ENCODE measurements at regions not wholly inside any gene's neighbourhood (a gene's known extent, or its start where the extent isn't known, plus 50 kb on each side); places are given as distances from the start of the nearest gene placed in this dataset.
"Not testable (repeated sequence)": the region's sequence is repeated elsewhere in the genome, so short reads cannot be mapped to it uniquely, and the experiment has no call there.

- DNase-seq (ENCODE audit: low spot score): no peak
Observed at GRCh38 chr7:22066522-22066921, 120.8 kb upstream of the CDCA7L start.

GRCh38 chr7:22064816-22065215 lies 119.1 kb upstream of the CDCA7L start:
- no peak for DNase-seq (ENCODE audit: low spot score)

GRCh38 chr7:22061775-22062174 lies 116.1 kb upstream of the CDCA7L start:
- DNase-seq (ENCODE audit: low spot score): no peak

GRCh38 chr7:22060863-22061262 lies 115.2 kb upstream of the CDCA7L start:
- DNase-seq (ENCODE audit: low spot score): no peak

- DNase-seq (ENCODE audit: low spot score): no peak
Observed at GRCh38 chr7:22060197-22060596, 114.5 kb upstream of the CDCA7L start.

- DNase-seq (ENCODE audit: low spot score): no peak
Observed at GRCh38 chr7:22055226-22055625, 109.5 kb upstream of the CDCA7L start.

- no peak for DNase-seq (ENCODE audit: low spot score)
Observed at GRCh38 chr7:22052674-22053365, 107.1 kb upstream of the CDCA7L start.

GRCh38 chr7:22051886-22052673 lies 106.4 kb upstream of the CDCA7L start:
- no peak for DNase-seq (ENCODE audit: low spot score)

- DNase-seq (ENCODE audit: low spot score): no peak
Observed at GRCh38 chr7:22049766-22050500, 104.2 kb upstream of the CDCA7L start.

GRCh38 chr7:22043367-22043766 lies 97.7 kb upstream of the CDCA7L start:
- no peak for DNase-seq (ENCODE audit: low spot score)

- DNase-seq (ENCODE audit: low spot score): no peak
Observed at GRCh38 chr7:22040923-22041595, 95.4 kb upstream of the CDCA7L start.

GRCh38 chr7:22039670-22040069 lies 94.0 kb upstream of the CDCA7L start:
- no peak for DNase-seq (ENCODE audit: low spot score)

- not testable (repeated sequence) for DNase-seq (ENCODE audit: low spot score)
Observed at GRCh38 chr7:22032356-22032755, 86.7 kb upstream of the CDCA7L start.

- DNase-seq (ENCODE audit: low spot score): not testable (repeated sequence)
Observed at GRCh38 chr7:22028656-22029055, 83.0 kb upstream of the CDCA7L start.

- no peak for DNase-seq (ENCODE audit: low spot score)
Observed at GRCh38 chr7:22027475-22027874, 81.8 kb upstream of the CDCA7L start.

GRCh38 chr7:22025983-22026382 lies 80.3 kb upstream of the CDCA7L start:
- no peak for DNase-seq (ENCODE audit: low spot score)

GRCh38 chr7:22025075-22025474 lies 79.4 kb upstream of the CDCA7L start:
- no peak for DNase-seq (ENCODE audit: low spot score)

- DNase-seq (ENCODE audit: low spot score): no peak
Observed at GRCh38 chr7:22019931-22020330, 74.2 kb upstream of the CDCA7L start.

- DNase-seq (ENCODE audit: low spot score): peak; percentile 33
Observed at GRCh38 chr7:22016507-22016906, 70.8 kb upstream of the CDCA7L start.

- no peak for DNase-seq (ENCODE audit: low spot score)
Observed at GRCh38 chr7:22013711-22014110, 68.0 kb upstream of the CDCA7L start.

- no peak for DNase-seq (ENCODE audit: low spot score)
Observed at GRCh38 chr7:22008683-22009082, 63.0 kb upstream of the CDCA7L start.

- DNase-seq (ENCODE audit: low spot score): no peak
Observed at GRCh38 chr7:22008087-22008486, 62.4 kb upstream of the CDCA7L start.

Data from globus pallidus (tissue), 1 donor.